22Rv1 (cell line): ENCODE measurements at regions not wholly inside any gene's neighbourhood (a gene's known extent, or its start where the extent isn't known, plus 50 kb on each side); places are given as distances from the start of the nearest gene placed in this dataset.

Source experiments
- H3K27ac ChIP-seq: fragments of 450-650 bp; 2 replicates; pipeline ENCODE4 v1.5.1; 2017
- ZFX ChIP-seq: fragments of 450-650 bp; IDR thresholded peaks from 2 replicates; pipeline ENCODE4 v1.6.1; 2017; ENCODE audit warnings: antibody characterized with exemption, borderline replicate concordance
- TF ChIP-seq, protein P1 (sequence below): fragments of 450-650 bp; IDR thresholded peaks from 2 replicates; pipeline ENCODE4 v1.5.1; 2017; ENCODE audit warnings: mild to moderate bottlenecking

DNA sequence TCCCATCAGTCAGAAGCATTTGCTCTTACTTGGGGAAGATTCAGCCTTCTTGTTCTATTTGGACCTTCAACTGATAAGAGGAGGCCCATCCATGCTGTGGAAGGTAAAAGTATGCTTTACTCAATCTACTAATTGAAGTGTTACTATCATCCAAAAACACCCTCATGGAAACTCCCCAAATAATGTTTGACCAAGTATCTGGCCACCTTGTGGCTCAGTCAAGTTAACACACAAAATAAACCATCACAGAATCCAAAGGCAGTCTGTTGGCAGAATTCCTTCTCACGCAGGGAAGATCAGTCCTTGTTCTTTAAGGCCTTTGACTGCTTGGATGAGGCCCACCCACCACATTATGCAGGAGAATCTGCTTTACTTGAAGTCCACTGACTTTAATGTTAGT lies 531.2 kb upstream of the SMIM21 start:
- TF ChIP-seq, protein P1, sequence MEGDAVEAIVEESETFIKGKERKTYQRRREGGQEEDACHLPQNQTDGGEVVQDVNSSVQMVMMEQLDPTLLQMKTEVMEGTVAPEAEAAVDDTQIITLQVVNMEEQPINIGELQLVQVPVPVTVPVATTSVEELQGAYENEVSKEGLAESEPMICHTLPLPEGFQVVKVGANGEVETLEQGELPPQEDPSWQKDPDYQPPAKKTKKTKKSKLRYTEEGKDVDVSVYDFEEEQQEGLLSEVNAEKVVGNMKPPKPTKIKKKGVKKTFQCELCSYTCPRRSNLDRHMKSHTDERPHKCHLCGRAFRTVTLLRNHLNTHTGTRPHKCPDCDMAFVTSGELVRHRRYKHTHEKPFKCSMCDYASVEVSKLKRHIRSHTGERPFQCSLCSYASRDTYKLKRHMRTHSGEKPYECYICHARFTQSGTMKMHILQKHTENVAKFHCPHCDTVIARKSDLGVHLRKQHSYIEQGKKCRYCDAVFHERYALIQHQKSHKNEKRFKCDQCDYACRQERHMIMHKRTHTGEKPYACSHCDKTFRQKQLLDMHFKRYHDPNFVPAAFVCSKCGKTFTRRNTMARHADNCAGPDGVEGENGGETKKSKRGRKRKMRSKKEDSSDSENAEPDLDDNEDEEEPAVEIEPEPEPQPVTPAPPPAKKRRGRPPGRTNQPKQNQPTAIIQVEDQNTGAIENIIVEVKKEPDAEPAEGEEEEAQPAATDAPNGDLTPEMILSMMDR = no peak
- H3K27ac ChIP-seq = no peak overlapping the region

GRCh38 chr18:75945265-75945933 lies 517.9 kb upstream of the SMIM21 start:
- no peak overlapping the region for H3K27ac ChIP-seq
- TF ChIP-seq, protein P1 = no peak
- TF ChIP-seq ZFX = no peak

GRCh38 chr18:75937306-75937705 lies 509.8 kb upstream of the SMIM21 start:
- TF ChIP-seq ZFX = no peak
- TF ChIP-seq, protein P1 = no peak
- no peak overlapping the region for H3K27ac ChIP-seq

- H3K27ac ChIP-seq = no peak overlapping the region
These were observed 509.4 kb upstream of the SMIM21 start for GRCh38 chr18:75936862-75937261.

DNA sequence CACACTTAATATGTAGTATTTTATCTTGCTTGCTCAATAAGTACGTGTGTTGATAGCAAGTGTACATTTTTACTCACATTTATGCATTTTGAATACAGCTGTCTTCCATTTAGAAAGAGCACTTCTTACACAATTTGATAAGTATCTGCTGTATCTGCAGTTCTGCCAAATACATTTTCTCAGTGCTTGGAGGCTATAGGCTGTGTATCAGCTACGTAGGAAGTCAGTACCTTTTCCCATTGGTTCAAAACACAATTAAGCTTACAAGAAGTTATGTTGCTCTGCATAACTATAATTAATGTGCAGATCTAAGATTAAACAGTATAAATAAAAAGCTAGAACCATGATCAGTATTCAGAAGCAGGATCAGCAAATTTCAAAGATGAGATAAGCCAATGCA lies 503.6 kb upstream of the SMIM21 start:
- no peak overlapping the region for H3K27ac ChIP-seq
- TF ChIP-seq, protein P1 = no peak
- TF ChIP-seq ZFX = no peak

More at GRCh38 chr18:75936862-75937261, 509.4 kb upstream of the SMIM21 start:
- no peak for TF ChIP-seq ZFX
- TF ChIP-seq, protein P1 = no peak

DNA sequence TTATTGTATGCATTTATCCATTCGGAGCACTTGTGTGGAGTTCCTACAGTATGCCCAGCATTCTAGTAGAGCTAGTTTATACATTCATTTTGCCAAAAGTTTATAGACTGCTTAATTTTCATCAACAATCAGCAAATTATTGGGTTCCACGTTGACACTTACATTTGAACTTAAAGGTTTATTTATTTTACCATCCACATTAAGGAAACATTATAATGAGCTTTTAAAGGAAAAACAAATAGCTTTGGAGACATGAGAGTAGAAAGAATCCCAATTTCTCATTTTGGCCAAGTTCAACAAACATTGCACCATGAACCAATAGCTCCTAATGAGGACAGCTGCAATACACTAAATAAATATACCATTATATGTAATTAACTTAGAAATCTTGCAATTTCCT lies 501.2 kb upstream of the SMIM21 start:
- TF ChIP-seq, protein P1 = no peak
- no peak for TF ChIP-seq ZFX
- H3K27ac ChIP-seq = no peak overlapping the region

- H3K27ac ChIP-seq = no peak overlapping the region
- TF ChIP-seq, protein P1 = no peak
- TF ChIP-seq ZFX = no peak
These were observed 500.3 kb upstream of the SMIM21 start for GRCh38 chr18:75927791-75928190.
